DOHH2 (cell line): ENCODE measurements at regions not wholly inside any gene's neighbourhood (a gene's known extent, or its start where the extent isn't known, plus 50 kb on each side); places are given as distances from the start of the nearest gene placed in this dataset.

Source experiments
- H3F3A ChIP-seq: fragments of 200-600 bp; sonication (generic), shearing (Covaris generic); 2 replicates; pipeline ENCODE4 v1.6.0; 2016; ENCODE audit warnings: antibody characterized with exemption, mild to moderate bottlenecking; ENCODE audit not compliant: control insufficient read depth, insufficient read depth
- H3K27ac ChIP-seq: fragments of 200-600 bp; sonication (generic); 2 replicates; pipeline ENCODE4 v1.5.1; 2014; ENCODE audit warnings: low read depth, mild to moderate bottlenecking, low read length, moderate library complexity
- H3K27me3 ChIP-seq: fragments of 200-600 bp; sonication (generic); 2 replicates; pipeline ENCODE4 v1.6.1; 2014; ENCODE audit warnings: mild to moderate bottlenecking, low read length, mixed read lengths; ENCODE audit not compliant: control insufficient read depth
- H3K36me3 ChIP-seq: fragments of 200-600 bp; sonication (generic); 2 replicates; pipeline ENCODE4 v1.6.1; 2014; ENCODE audit warnings: mild to moderate bottlenecking, low read length, moderate library complexity, mixed read lengths; ENCODE audit not compliant: control insufficient read depth
- H3K4me1 ChIP-seq: fragments of 200-600 bp; sonication (generic); 2 replicates; pipeline ENCODE4 v1.6.1; 2014; ENCODE audit warnings: mild to moderate bottlenecking, low read length, mixed read lengths; ENCODE audit not compliant: control insufficient read depth
- H3K4me2 ChIP-seq: fragments of 200-600 bp; sonication (generic); 2 replicates; pipeline ENCODE4 v1.6.0; 2014; ENCODE audit warnings: mild to moderate bottlenecking, low read length, moderate library complexity
- H3K4me3 ChIP-seq: fragments of 200-600 bp; sonication (generic); 2 replicates; pipeline ENCODE4 v1.5.1; 2014; ENCODE audit warnings: mild to moderate bottlenecking, low read length, mixed read lengths
- H3K79me2 ChIP-seq: fragments of 200-600 bp; sonication (generic); 2 replicates; pipeline ENCODE4 v1.6.1; 2014; ENCODE audit warnings: mild to moderate bottlenecking, low read length, mixed read lengths; ENCODE audit not compliant: control insufficient read depth
- H3K9me2 ChIP-seq: fragments of 200-600 bp; sonication (generic); replicated peaks from 2 replicates; pipeline ENCODE4 v1.6.1; 2014; ENCODE audit warnings: mild to moderate bottlenecking, low read length, mixed read lengths; ENCODE audit not compliant: control insufficient read depth
- H3K9me3 ChIP-seq: fragments of 200-600 bp; sonication (generic); 2 replicates; pipeline ENCODE4 v1.6.1; 2014; ENCODE audit warnings: antibody characterized with exemption, low read length, mixed read lengths; ENCODE audit not compliant: control insufficient read depth, insufficient read depth
- H4K20me1 ChIP-seq: fragments of 200-600 bp; sonication (generic); 2 replicates; pipeline ENCODE4 v1.6.0; 2014; ENCODE audit warnings: low read depth, mild to moderate bottlenecking, antibody characterized with exemption, low read length, moderate library complexity; ENCODE audit not compliant: control insufficient read depth, insufficient read depth
- EZH2phosphoT487 ChIP-seq: fragments of 200-600 bp; sonication (generic); IDR thresholded peaks from 2 replicates; pipeline ENCODE4 v1.6.1; 2017; ENCODE audit warnings: borderline replicate concordance, mild to moderate bottlenecking, antibody characterized with exemption, low read length, moderate library complexity, mixed read lengths
- TF ChIP-seq, protein P1 (sequence below): fragments of 200-600 bp; sonication (generic); IDR thresholded peaks from one replicate; pipeline ENCODE4 v1.5.1; 2014; ENCODE audit warnings: antibody characterized with exemption, mild to moderate bottlenecking, low read depth, low read length; ENCODE audit not compliant: poor library complexity, severe bottlenecking

DNA sequence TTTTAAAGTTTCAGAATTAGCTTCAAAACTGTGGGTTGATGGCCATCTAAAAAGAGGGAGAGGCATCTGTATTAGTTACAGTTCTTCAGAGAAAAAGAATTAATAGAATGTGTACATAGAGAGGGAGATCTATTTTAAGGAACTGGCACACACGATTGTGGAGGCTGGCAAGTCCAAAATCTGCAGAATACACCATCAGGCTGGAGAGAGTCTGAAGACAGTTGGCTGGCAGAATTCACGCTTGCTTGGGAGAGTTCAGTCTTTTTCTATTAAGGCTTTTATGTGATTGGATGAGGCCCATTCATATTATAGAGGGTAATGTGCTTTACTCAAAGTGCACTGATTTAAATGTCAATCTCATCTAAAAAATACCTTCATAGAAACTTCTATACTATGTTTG lies 135.1 kb upstream of the SORCS1 start:
- Histone ChIP-seq H3K9me2 (no peaks in the 10 kb centered on the region), H3K27ac (no peak overlapping the region), H3K4me2 (no peak overlapping the region), H3K4me3 (no peak overlapping the region), H3K79me2 (no peaks in the 10 kb centered on the region), H3K9me3 (no peaks in the 10 kb centered on the region), H3K4me1 (no peaks in the 10 kb centered on the region), H3K27me3 (no peaks in the 10 kb centered on the region), H3F3A (no peaks in the 10 kb centered on the region), H3K36me3 (no peaks in the 10 kb centered on the region), H4K20me1 (no peaks in the 10 kb centered on the region)
- no peak for TF ChIP-seq EZH2phosphoT487
- TF ChIP-seq, protein P1, sequence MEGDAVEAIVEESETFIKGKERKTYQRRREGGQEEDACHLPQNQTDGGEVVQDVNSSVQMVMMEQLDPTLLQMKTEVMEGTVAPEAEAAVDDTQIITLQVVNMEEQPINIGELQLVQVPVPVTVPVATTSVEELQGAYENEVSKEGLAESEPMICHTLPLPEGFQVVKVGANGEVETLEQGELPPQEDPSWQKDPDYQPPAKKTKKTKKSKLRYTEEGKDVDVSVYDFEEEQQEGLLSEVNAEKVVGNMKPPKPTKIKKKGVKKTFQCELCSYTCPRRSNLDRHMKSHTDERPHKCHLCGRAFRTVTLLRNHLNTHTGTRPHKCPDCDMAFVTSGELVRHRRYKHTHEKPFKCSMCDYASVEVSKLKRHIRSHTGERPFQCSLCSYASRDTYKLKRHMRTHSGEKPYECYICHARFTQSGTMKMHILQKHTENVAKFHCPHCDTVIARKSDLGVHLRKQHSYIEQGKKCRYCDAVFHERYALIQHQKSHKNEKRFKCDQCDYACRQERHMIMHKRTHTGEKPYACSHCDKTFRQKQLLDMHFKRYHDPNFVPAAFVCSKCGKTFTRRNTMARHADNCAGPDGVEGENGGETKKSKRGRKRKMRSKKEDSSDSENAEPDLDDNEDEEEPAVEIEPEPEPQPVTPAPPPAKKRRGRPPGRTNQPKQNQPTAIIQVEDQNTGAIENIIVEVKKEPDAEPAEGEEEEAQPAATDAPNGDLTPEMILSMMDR, result no peak

DNA sequence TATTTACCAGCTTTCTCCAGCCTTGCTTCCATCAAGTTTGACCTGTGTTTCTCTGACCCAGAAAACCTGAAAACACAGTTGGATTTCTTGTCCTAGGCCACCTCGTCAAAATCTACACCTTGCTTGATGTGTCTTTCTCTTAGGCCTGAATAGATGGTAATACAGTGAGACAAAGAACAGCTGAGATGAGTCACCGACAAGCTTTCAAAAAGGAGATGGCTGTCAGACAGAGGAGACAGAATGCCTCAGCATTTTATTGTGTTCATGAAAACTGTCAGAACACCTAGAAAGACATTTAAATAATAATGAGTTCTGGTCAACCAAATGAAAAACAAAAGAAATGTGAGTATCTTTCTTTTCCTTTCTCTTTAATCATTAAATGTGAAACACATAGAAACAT lies 119.7 kb upstream of the SORCS1 start:
- Histone ChIP-seq H3K9me2 (no peaks in the 10 kb centered on the region), H3K27ac (no peak overlapping the region), H3K79me2 (no peaks in the 10 kb centered on the region), H3K4me3 (no peak overlapping the region), H3K4me1 (no peaks in the 10 kb centered on the region), H3K27me3 (no peaks in the 10 kb centered on the region), H4K20me1 (no peaks in the 10 kb centered on the region), H3K4me2 (no peak overlapping the region), H3K9me3 (no peaks in the 10 kb centered on the region), H3F3A (no peaks in the 10 kb centered on the region), H3K36me3 (no peaks in the 10 kb centered on the region)
- TF ChIP-seq, protein P1, result no peak
- TF ChIP-seq EZH2phosphoT487, result no peak

DNA sequence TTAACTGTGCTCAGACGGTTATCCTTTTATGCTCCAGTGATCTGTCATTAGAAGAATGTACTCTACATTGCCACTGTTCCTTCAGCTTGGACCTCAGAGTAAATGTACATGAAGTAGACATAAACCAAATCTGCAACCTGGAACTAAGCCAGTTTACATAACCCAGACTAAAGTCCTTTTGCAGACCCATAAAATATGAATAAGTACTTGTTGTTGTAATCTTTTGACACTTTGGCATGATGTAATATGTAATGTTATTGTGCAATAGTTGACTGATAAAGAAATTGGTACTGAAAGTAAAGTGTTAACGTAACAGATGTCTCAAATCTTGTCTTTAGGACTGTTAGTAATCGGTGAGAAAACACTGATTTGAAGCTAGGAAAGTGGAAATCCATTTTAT lies 115.8 kb upstream of the SORCS1 start:
- no peaks in the 10 kb centered on the region for H3K4me1 ChIP-seq
- no peaks in the 10 kb centered on the region for H4K20me1 ChIP-seq
- no peaks in the 10 kb centered on the region for H3K36me3 ChIP-seq
- H3K27ac ChIP-seq, result no peak overlapping the region
- H3K27me3 ChIP-seq, result no peaks in the 10 kb centered on the region
- H3K4me3 ChIP-seq, result no peak overlapping the region
- H3K79me2 ChIP-seq, result no peaks in the 10 kb centered on the region
- H3F3A ChIP-seq, result no peaks in the 10 kb centered on the region
- TF ChIP-seq, protein P1, result no peak
- no peak for TF ChIP-seq EZH2phosphoT487
- H3K9me2 ChIP-seq, result no peaks in the 10 kb centered on the region
- H3K9me3 ChIP-seq, result no peaks in the 10 kb centered on the region
- no peak overlapping the region for H3K4me2 ChIP-seq

DNA sequence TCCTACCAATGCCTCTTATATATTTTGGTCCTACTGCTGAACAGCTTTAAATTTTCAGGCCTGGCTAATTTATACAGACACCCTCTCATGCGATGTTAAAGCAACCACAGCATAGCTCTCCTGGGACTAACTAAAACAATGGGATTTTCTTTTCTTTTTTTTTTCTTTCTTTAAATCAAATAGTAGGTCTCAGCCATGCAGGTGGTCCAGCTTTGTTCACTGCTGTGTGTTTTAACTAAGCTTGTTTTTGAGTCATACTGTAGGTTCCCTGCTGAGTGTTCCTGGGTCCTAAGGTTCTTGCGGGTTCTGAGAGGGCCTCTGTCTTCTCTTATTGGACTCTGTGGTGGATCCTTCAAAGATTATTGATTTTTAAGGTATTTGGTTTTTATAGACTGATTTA lies 113.1 kb upstream of the SORCS1 start:
- Histone ChIP-seq H3K36me3 (no peaks in the 10 kb centered on the region), H3K27ac (no peak overlapping the region), H3K27me3 (no peaks in the 10 kb centered on the region), H3K9me3 (no peaks in the 10 kb centered on the region; the same call in 1 of the 2 replicates), H3K9me2 (no peaks in the 10 kb centered on the region), H3K4me1 (no peaks in the 10 kb centered on the region), H3K4me2 (no peak overlapping the region), H3K4me3 (no peak overlapping the region), H3F3A (no peaks in the 10 kb centered on the region), H4K20me1 (no peaks in the 10 kb centered on the region), H3K79me2 (no peaks in the 10 kb centered on the region)
- TF ChIP-seq EZH2phosphoT487, result no peak
- TF ChIP-seq, protein P1, result no peak
